GM23338 (cell line): ENCODE measurements at regions not wholly inside any gene's neighbourhood (a gene's known extent, or its start where the extent isn't known, plus 50 kb on each side); places are given as distances from the start of the nearest gene placed in this dataset.
A peak's percentile ranks its signal among the peaks of the same experiment; 100 is the strongest.
"Not testable (repeated sequence)": the region's sequence is repeated elsewhere in the genome, so short reads cannot be mapped to it uniquely, and the experiment has no call there.

Experiments used
- ATAC-seq: fragments of 200-7000 bp; cut with Tn5 transposase; 3 replicates; pipeline ENCODE4 v1.9.1; 2020
- DNase-seq: peaks from one replicate; pipeline ENCODE4 v3.0.0-alpha.2; 2015; ENCODE audit warnings: low spot score
- H2AFZ ChIP-seq: fragments of 200-600 bp; sonication (generic); 2 replicates; pipeline ENCODE4 v1.8.0; 2016; ENCODE audit warnings: antibody characterized with exemption, mild to moderate bottlenecking, moderate library complexity
- H3F3A ChIP-seq: fragments of 200-600 bp; sonication (generic); replicated peaks from 2 replicates; pipeline ENCODE4 v1.8.0; 2017; ENCODE audit warnings: antibody characterized with exemption, mixed run types, low read depth
- H3K27ac ChIP-seq: fragments of 200-600 bp; sonication (generic); 2 replicates; pipeline ENCODE4 v1.6.1; 2016; ENCODE audit warnings: low read depth
- H3K27me3 ChIP-seq: fragments of 200-600 bp; sonication (generic); 2 replicates; pipeline ENCODE4 v1.8.0; 2016; ENCODE audit warnings: mild to moderate bottlenecking, mixed run types, moderate library complexity; ENCODE audit not compliant: insufficient read depth
- H3K36me3 ChIP-seq: fragments of 200-600 bp; sonication (generic); 2 replicates; pipeline ENCODE4 v1.8.0; 2016; ENCODE audit warnings: mild to moderate bottlenecking; ENCODE audit not compliant: insufficient read depth
- H3K4me1 ChIP-seq: fragments of 200-600 bp; sonication (generic); 2 replicates; pipeline ENCODE4 v1.8.0; 2016; ENCODE audit warnings: mild to moderate bottlenecking, moderate library complexity; ENCODE audit not compliant: insufficient read depth
- H3K4me2 ChIP-seq: fragments of 200-600 bp; sonication (generic); 2 replicates; pipeline ENCODE4 v1.7.1; 2017; ENCODE audit warnings: mixed run types
- H3K4me3 ChIP-seq: fragments of 200-600 bp; sonication (generic); 2 replicates; pipeline ENCODE4 v1.6.1; 2016; ENCODE audit warnings: mixed run types
- H3K79me2 ChIP-seq: fragments of 200-600 bp; sonication (generic); replicated peaks from 2 replicates; pipeline ENCODE4 v1.8.0; 2017; ENCODE audit warnings: mild to moderate bottlenecking; ENCODE audit not compliant: insufficient read depth
- H3K9me2 ChIP-seq: fragments of 200-600 bp; sonication (generic); 2 replicates; pipeline ENCODE4 v1.8.0; 2017; ENCODE audit not compliant: insufficient read depth
- H4K20me1 ChIP-seq: fragments of 200-600 bp; sonication (generic); replicated peaks from 2 replicates; pipeline ENCODE4 v1.8.0; 2017; ENCODE audit warnings: mild to moderate bottlenecking; ENCODE audit not compliant: insufficient read depth
- H3K27ac Mint-ChIP-seq: 2 replicates; pipeline ENCODE4 v1.8.0; 2020; ENCODE audit warnings: inconsistent platforms, mild to moderate bottlenecking, moderate library complexity, mixed read lengths
- H3K27me3 Mint-ChIP-seq: 3 replicates; pipeline ENCODE4 v1.8.0; 2022; ENCODE audit warnings: low read depth, mild to moderate bottlenecking, moderate library complexity, mixed read lengths, inconsistent platforms; ENCODE audit not compliant: insufficient read depth, poor library complexity
- H3K36me3 Mint-ChIP-seq: 3 replicates; pipeline ENCODE4 v1.8.0; 2021; ENCODE audit warnings: low read depth, mild to moderate bottlenecking, inconsistent platforms, moderate library complexity, mixed read lengths
- H3K4me1 Mint-ChIP-seq: 3 replicates; pipeline ENCODE4 v1.8.0; 2020; ENCODE audit warnings: mild to moderate bottlenecking, inconsistent platforms, mixed read lengths
- H3K4me3 Mint-ChIP-seq: 3 replicates; pipeline ENCODE4 v1.8.0; 2021; ENCODE audit warnings: moderate library complexity, mild to moderate bottlenecking, inconsistent platforms, mixed read lengths
- H3K9me3 Mint-ChIP-seq: 3 replicates; pipeline ENCODE4 v1.8.0; 2020; ENCODE audit warnings: moderate library complexity, mild to moderate bottlenecking, inconsistent platforms, mixed read lengths
- CREB1 ChIP-seq: fragments of 250-450 bp; sonication (Bioruptor Pico); IDR thresholded peaks from 2 replicates; pipeline ENCODE4 v1.5.0; 2020; ENCODE audit warnings: low read depth, mild to moderate bottlenecking, moderate library complexity
- EZH2 ChIP-seq: fragments of 200-600 bp; sonication (generic); IDR thresholded peaks from one replicate; pipeline ENCODE4 v1.8.0; 2017; ENCODE audit warnings: antibody characterized with exemption, mild to moderate bottlenecking, low read depth; ENCODE audit not compliant: unreplicated experiment
- EZH2phosphoT487 ChIP-seq: fragments of 200-600 bp; sonication (generic); IDR thresholded peaks from one replicate; pipeline ENCODE4 v1.8.1; 2018; ENCODE audit warnings: antibody characterized with exemption; ENCODE audit not compliant: unreplicated experiment
- NANOG ChIP-seq: IDR thresholded peaks from 2 replicates; pipeline ENCODE4 v1.6.1; 2016; ENCODE audit warnings: antibody characterized with exemption, borderline replicate concordance
- POLR2AphosphoS5 ChIP-seq: IDR thresholded peaks from 2 replicates; pipeline ENCODE4 v1.6.1; 2016; ENCODE audit warnings: antibody characterized with exemption, low read depth
- STAT1 ChIP-seq: IDR thresholded peaks from one replicate; pipeline ENCODE4 v1.6.1; 2016; ENCODE audit warnings: antibody characterized with exemption; ENCODE audit not compliant: unreplicated experiment
- TF ChIP-seq, protein P1 (sequence below), 2 experiments: fragments of 200-600 bp in 1 of 2; sonication (generic) in 1 of 2; conservative IDR thresholded peaks; 2 replicates each; pipeline versions ENCODE4 v1.5.1 to v1.6.1; 2016 to 2017; ENCODE audit warnings: antibody characterized with exemption in 2 of 2, low read depth in 2 of 2, mild to moderate bottlenecking in 2 of 2, moderate library complexity in 1 of 2
- TF ChIP-seq, protein P2 (sequence below): IDR thresholded peaks from one replicate; pipeline ENCODE4 v1.6.1; 2018; ENCODE audit warnings: antibody characterized with exemption; ENCODE audit not compliant: unreplicated experiment

DNA sequence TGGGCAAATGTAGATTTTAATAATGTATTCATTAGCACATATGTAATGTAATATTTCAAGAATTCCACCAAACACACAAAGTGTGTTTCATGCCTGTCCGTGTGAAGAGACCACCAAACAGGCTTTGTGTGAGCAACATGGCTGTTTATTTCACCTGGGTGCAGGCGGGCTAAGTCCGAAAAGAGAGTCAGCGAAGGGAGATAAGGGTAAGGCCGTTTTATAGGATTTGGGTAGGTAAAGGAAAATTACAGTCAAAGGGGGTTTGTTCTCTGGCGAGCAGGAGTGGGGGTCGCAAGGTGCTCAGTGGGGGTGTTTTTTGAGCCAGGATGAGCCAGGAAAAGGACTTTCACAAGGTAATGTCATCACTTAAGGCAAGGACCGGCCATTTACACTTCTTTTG, 875.8 kb downstream of the TBL1XR1 start:
- Mint-ChIP-seq H3K4me1 (peaks cover 35% of the 10 kb centered on the region), H3K36me3 (peaks cover 89% of the 10 kb centered on the region), H3K9me3 (peaks cover 17% of the 10 kb centered on the region), H3K27ac (peak overlapping the region; percentile 78), H3K4me3 (peak overlapping the region; percentile 95), H3K27me3 (peaks cover 37% of the 10 kb centered on the region)
- Histone ChIP-seq H3K4me3 (peak overlapping the region; percentile 65), H3K36me3 (peaks cover 26% of the 10 kb centered on the region; the same call in 1 of the 2 replicates), H3K4me1 (peaks cover 27% of the 10 kb centered on the region), H4K20me1 (peaks cover 28% of the 10 kb centered on the region), H3K79me2 (peaks cover 88% of the 10 kb centered on the region), H3K27ac (peak overlapping the region; percentile 100), H3K4me2 (peak overlapping the region; percentile 85)
- ATAC-seq, result peak; percentile 31; the same call in 2 of the 3 replicates
- H3F3A ChIP-seq, DNase-seq, H3K27me3 ChIP-seq, H2AFZ ChIP-seq, H3K9me2 ChIP-seq: not testable (repeated sequence)
- TF ChIP-seq POLR2AphosphoS5 (peak; percentile 81), NANOG (peak; percentile 78)

DNA sequence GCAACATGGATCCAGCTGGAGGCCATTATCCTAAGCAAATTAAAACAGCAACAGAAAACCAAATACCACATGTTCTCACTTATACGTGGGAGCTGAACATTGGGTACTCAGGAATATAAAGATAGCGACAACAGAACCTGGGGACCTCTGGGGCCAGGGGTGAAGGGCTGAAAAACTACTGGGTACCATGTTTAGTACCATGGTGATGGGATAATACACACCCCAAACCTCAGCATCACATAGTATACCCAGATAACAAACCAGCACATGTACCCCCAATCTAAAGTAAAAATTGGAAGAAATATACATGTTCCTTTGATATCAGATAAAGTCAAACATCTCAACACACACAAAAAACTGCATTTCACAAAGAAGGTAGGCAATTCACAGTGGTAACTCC, 876.2 kb downstream of the TBL1XR1 start:
- ATAC-seq (peak; percentile 85), DNase-seq (no peak)
- Histone ChIP-seq H2AFZ (no peak overlapping the region), H3F3A (no peaks in the 10 kb centered on the region; the same call in 1 of the 2 replicates), H3K27me3 (no peaks in the 10 kb centered on the region), H3K4me1 (peaks cover 32% of the 10 kb centered on the region), H3K36me3 (peaks cover 30% of the 10 kb centered on the region; the same call in 1 of the 2 replicates), H3K9me2 (no peaks in the 10 kb centered on the region), H3K27ac (peak overlapping the region; percentile 100), H3K4me2 (peak overlapping the region; percentile 85), H4K20me1 (peaks cover 32% of the 10 kb centered on the region), H3K4me3 (peak overlapping the region; percentile 65), H3K79me2 (peaks cover 88% of the 10 kb centered on the region)
- Mint-ChIP-seq H3K9me3 (peaks cover 15% of the 10 kb centered on the region), H3K27ac (peak overlapping the region; percentile 78), H3K4me1 (peaks cover 35% of the 10 kb centered on the region), H3K4me3 (peak overlapping the region; percentile 95), H3K36me3 (peaks cover 87% of the 10 kb centered on the region), H3K27me3 (peaks cover 34% of the 10 kb centered on the region)
- peak; percentile 50; the same call in 1 of the 2 replicates for TF ChIP-seq POLR2AphosphoS5
- no peak for TF ChIP-seq STAT1
- no peak for TF ChIP-seq EZH2phosphoT487
- no peak for TF ChIP-seq NANOG

DNA sequence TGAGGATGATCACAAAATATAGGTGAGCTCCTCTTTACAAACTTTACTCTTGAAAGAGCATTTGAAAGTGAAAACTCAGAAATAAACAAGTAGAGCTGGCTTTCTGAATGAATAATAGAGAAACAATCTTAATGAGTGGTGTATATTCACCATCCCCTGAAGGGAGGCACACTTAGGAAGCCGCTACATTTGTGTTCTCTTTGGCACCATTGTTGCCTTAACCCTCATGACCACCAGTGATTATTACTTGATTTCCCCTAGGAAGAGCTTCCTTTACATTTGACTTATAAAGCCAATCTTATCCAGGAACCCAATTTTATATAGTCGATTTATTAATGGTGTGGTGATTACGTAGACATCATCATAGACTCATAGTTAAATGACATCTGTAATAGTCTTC, 883.9 kb downstream of the TBL1XR1 start:
- Histone ChIP-seq H3K36me3 (peaks cover 51% of the 10 kb centered on the region), H3K27ac (0 out of 2 replicates have a peak overlapping the region, but pooled peaks have one; percentile 28), H3K4me2 (no peak overlapping the region), H3K4me3 (no peak overlapping the region), H3K9me2 (no peaks in the 10 kb centered on the region), H3K27me3 (no peaks in the 10 kb centered on the region), H3F3A (0 out of 2 replicates have a peak, but pooled peaks cover 5% of the 10 kb centered on the region), H4K20me1 (peaks cover 72% of the 10 kb centered on the region), H3K79me2 (peaks cover 100% of the 10 kb centered on the region), H2AFZ (no peak overlapping the region), H3K4me1 (peaks cover 54% of the 10 kb centered on the region)
- Mint-ChIP-seq H3K4me3 (no peak overlapping the region), H3K36me3 (peaks cover 85% of the 10 kb centered on the region), H3K9me3 (no peaks in the 10 kb centered on the region; the same call in 2 of the 3 replicates), H3K4me1 (peaks cover 66% of the 10 kb centered on the region), H3K27me3 (peaks cover 3% of the 10 kb centered on the region), H3K27ac (no peak overlapping the region; the same call in 1 of the 2 replicates)
- TF ChIP-seq, protein P1, sequence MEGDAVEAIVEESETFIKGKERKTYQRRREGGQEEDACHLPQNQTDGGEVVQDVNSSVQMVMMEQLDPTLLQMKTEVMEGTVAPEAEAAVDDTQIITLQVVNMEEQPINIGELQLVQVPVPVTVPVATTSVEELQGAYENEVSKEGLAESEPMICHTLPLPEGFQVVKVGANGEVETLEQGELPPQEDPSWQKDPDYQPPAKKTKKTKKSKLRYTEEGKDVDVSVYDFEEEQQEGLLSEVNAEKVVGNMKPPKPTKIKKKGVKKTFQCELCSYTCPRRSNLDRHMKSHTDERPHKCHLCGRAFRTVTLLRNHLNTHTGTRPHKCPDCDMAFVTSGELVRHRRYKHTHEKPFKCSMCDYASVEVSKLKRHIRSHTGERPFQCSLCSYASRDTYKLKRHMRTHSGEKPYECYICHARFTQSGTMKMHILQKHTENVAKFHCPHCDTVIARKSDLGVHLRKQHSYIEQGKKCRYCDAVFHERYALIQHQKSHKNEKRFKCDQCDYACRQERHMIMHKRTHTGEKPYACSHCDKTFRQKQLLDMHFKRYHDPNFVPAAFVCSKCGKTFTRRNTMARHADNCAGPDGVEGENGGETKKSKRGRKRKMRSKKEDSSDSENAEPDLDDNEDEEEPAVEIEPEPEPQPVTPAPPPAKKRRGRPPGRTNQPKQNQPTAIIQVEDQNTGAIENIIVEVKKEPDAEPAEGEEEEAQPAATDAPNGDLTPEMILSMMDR (conservative IDR thresholded peaks at IDR 0.05; ENCODE audit: low read depth in 2 of 2), result no peak
- TF ChIP-seq, protein P2, sequence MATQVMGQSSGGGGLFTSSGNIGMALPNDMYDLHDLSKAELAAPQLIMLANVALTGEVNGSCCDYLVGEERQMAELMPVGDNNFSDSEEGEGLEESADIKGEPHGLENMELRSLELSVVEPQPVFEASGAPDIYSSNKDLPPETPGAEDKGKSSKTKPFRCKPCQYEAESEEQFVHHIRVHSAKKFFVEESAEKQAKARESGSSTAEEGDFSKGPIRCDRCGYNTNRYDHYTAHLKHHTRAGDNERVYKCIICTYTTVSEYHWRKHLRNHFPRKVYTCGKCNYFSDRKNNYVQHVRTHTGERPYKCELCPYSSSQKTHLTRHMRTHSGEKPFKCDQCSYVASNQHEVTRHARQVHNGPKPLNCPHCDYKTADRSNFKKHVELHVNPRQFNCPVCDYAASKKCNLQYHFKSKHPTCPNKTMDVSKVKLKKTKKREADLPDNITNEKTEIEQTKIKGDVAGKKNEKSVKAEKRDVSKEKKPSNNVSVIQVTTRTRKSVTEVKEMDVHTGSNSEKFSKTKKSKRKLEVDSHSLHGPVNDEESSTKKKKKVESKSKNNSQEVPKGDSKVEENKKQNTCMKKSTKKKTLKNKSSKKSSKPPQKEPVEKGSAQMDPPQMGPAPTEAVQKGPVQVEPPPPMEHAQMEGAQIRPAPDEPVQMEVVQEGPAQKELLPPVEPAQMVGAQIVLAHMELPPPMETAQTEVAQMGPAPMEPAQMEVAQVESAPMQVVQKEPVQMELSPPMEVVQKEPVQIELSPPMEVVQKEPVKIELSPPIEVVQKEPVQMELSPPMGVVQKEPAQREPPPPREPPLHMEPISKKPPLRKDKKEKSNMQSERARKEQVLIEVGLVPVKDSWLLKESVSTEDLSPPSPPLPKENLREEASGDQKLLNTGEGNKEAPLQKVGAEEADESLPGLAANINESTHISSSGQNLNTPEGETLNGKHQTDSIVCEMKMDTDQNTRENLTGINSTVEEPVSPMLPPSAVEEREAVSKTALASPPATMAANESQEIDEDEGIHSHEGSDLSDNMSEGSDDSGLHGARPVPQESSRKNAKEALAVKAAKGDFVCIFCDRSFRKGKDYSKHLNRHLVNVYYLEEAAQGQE, result no peak
- TF ChIP-seq CREB1 (CRISPR knock-in tag), result no peak
- TF ChIP-seq NANOG, result no peak
- no peak for TF ChIP-seq EZH2
- no peak for TF ChIP-seq STAT1
- no peak for DNase-seq
- no peak for ATAC-seq
